IgD-negative memory B cell (primary cell): ENCODE measurements at regions not wholly inside any gene's neighbourhood (a gene's known extent, or its start where the extent isn't known, plus 50 kb on each side); places are given as distances from the start of the nearest gene placed in this dataset.

Experiments
- H3K27ac Mint-ChIP-seq, 3 donors: one replicate each; pipeline ENCODE4 v1.8.0; 2020 to 2022; ENCODE audit warnings: mild to moderate bottlenecking in 3 of 3, mixed read lengths in 3 of 3, moderate library complexity in 1 of 3
- H3K27me3 Mint-ChIP-seq: one replicate; pipeline ENCODE4 v1.8.0; 2021; ENCODE audit warnings: mixed read lengths
- H3K36me3 Mint-ChIP-seq: one replicate; pipeline ENCODE4 v1.8.0; 2020; ENCODE audit warnings: mild to moderate bottlenecking, mixed read lengths
- H3K4me1 Mint-ChIP-seq, 3 donors: one replicate each; pipeline ENCODE4 v1.8.0; 2020 to 2022; ENCODE audit warnings: mixed read lengths in 3 of 3, mild to moderate bottlenecking in 1 of 3
- H3K4me3 Mint-ChIP-seq, 4 donors: one replicate each; pipeline ENCODE4 v1.8.0; 2020 to 2022; ENCODE audit warnings: mild to moderate bottlenecking in 4 of 4, mixed read lengths in 4 of 4, moderate library complexity in 3 of 4
- H3K9me3 Mint-ChIP-seq, 3 donors: one replicate each; pipeline ENCODE4 v1.8.0; 2020 to 2021; ENCODE audit warnings: mixed read lengths in 3 of 3, mild to moderate bottlenecking in 1 of 3

DNA sequence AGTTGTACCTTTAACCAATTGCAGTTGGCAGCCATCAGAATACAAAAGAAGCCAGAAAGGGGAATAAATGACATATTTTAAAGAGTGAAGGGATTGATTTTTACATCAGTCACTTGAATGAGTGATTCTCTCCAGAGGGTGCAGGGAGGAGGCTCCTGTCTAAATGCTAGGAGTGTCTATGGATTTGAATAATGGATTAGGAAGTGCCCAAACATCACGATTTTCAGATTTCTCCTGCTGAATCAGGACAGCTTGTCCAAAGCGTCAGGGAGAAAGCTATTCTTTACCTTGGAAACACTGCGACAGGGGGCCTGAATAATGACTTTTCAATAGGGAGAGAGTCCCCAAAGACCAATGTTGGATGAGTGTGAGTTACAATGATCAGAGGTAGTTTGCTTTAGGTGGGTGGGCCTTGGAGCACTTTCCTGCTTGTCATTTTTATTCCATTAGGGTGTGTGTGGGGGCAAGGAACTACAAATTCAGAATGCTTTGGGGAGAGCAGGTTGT is 735.5 kb downstream of the KCNA4 start:
- H3K27me3 Mint-ChIP-seq, result no peaks in the 10 kb centered on the region
- no peaks in the 10 kb centered on the region for H3K4me1 Mint-ChIP-seq
- peaks cover 0 to 5% (median 4%) of the 10 kb centered on the region in 3 donors for H3K9me3 Mint-ChIP-seq
- no peak overlapping the region for H3K27ac Mint-ChIP-seq
- no peaks in the 10 kb centered on the region for H3K36me3 Mint-ChIP-seq
- no peak overlapping the region for H3K4me3 Mint-ChIP-seq

DNA sequence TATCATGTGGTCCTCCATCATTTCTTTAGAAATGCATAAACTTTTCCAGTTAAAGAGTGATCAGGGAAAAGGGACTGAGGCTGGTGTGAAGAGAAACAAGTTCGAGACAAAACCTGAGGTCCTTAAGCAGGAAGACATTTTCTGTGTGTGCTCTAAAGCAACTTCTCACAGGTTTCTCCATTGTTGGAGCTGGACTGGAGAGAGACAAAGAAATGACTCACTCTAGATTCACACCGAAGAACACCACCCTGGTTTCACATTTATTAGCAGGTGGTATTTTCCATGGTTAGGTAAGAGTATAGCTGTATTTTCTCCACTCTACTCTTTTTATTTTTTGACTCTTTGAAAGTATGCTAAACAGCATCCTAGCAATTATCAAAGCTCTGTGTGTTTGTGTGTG is 736.4 kb downstream of the KCNA4 start:
- Mint-ChIP-seq H3K36me3 (no peaks in the 10 kb centered on the region), H3K4me3 (no peak overlapping the region), H3K9me3 (peaks cover 0 to 5% (median 4%) of the 10 kb centered on the region in 3 donors), H3K27ac (no peak overlapping the region), H3K27me3 (no peaks in the 10 kb centered on the region), H3K4me1 (no peaks in the 10 kb centered on the region)

DNA sequence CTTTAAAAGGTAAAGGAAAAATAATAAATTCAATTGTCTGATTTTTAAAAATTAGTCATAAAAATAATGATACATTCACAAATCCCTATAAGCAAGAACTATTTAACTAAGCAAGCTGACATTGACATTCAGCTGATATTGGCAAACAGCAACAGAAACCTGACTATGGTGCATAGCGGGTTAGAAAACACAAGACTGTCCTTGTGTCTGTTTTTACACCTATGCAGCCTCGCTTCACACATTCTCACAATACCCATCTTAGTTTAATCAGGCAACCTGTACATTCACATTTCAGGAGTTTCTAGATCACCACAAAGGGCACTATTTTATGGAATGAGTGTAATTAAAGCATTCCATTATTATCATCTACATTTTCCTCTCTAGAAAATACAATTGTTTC is 737.1 kb downstream of the KCNA4 start:
- H3K4me1 Mint-ChIP-seq, result no peaks in the 10 kb centered on the region
- peaks cover 0 to 7% (median 4%) of the 10 kb centered on the region in 3 donors for H3K9me3 Mint-ChIP-seq
- H3K27ac Mint-ChIP-seq, result no peak overlapping the region

DNA sequence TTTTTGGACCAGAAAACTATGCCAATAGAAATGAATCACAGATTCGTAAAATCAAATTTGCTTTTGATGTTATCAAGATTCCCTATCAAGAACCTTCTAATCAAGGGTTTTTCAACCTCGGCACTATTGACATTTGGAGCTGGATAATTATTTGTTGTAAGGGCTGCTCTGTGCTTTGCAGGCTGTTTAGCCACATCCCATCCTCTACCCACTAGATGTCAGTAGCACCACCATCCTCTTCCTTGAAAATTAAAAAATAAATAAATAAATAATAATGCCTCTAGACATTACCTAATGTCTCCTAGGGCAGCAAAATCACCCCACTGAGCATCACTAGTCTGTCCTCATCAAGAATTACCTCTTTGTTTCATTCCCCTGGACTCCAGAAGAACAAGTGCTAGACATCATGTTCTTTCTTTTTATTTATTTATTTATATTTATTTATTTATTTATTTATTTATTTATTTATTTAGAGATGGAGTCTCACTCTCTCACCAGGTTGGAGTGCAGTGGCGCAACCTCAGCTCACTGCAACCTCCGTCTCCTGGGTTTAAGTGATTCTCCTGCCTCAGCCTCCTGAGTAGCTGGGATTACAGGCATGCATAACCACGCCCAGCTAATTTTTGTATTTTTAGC is 744.7 kb downstream of the KCNA4 start:
- Mint-ChIP-seq H3K9me3 (peaks cover 0 to 2% (median 0%) of the 10 kb centered on the region in 3 donors), H3K36me3 (peaks cover 1% of the 10 kb centered on the region), H3K4me1 (no peaks in the 10 kb centered on the region), H3K27ac (no peak overlapping the region), H3K4me3 (no peak overlapping the region), H3K27me3 (no peaks in the 10 kb centered on the region)

More for the DNA sequence above, 737.1 kb downstream of the KCNA4 start:
- H3K36me3 Mint-ChIP-seq, result peaks cover 1% of the 10 kb centered on the region
- H3K4me3 Mint-ChIP-seq, result no peak overlapping the region
- H3K27me3 Mint-ChIP-seq, result no peaks in the 10 kb centered on the region

DNA sequence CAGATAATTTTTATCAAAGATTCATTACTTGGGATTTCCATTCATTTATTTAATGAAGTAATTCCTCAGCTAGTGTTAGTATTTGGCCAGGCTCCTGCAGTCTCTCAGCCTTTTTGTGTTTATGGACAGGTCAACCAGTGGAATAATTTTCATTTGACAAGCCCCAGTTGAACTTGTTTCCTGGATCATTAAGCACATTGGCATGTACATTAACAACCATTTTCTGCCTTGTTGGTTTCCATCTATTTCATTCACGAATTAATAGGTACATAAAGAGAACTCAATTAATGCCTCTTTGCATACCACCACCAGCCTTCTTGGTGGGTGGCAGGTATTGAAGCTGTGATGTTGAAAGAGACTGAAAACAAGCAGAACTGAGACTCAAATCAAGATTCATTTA is 745.2 kb downstream of the KCNA4 start:
- Mint-ChIP-seq H3K4me1 (no peaks in the 10 kb centered on the region), H3K36me3 (peaks cover 1% of the 10 kb centered on the region), H3K27me3 (no peaks in the 10 kb centered on the region), H3K27ac (no peak overlapping the region), H3K9me3 (peaks cover 0 to 2% (median 0%) of the 10 kb centered on the region in 3 donors), H3K4me3 (no peak overlapping the region)

DNA sequence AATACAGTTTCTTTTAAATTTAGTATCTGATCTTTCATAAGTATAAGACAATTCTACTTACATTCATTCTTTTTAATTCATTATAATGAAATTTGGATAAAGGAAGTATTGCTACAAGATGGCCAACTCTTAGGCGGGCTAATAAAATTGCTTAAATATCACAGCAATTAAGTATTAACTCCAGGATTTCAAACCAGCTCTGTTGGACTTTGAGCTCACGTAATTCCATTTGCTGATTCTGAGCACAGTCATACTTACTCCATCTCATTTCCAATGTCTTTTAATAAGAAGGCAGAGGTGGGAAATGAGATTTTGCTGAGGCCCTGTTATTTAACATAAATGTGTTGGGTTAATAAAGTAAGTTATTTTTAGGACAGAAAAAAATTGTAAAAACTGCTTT is 748.1 kb downstream of the KCNA4 start:
- H3K27me3 Mint-ChIP-seq, result no peaks in the 10 kb centered on the region
- no peaks in the 10 kb centered on the region for H3K4me1 Mint-ChIP-seq

DNA sequence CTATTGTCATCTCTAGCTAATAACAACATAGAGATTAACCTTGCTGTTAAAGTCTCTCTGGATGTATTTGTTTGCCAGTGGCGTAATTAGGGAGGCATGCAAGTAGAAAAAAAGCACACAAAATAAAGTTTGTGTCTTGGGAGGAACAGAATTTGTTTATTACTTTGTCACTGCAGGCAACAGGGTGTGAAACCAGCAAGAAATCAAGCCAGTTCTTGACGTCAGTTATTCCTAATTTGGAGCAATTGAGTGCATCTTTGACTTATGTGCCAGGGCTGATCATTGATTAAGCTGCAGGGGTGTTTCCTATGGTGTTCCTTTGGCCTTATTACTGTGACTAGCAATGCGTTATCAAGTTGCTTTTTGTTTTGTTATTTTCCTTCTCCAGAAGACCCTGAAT is 751.0 kb downstream of the KCNA4 start:
- no peaks in the 10 kb centered on the region for H3K36me3 Mint-ChIP-seq
- no peaks in the 10 kb centered on the region for H3K9me3 Mint-ChIP-seq
- H3K27me3 Mint-ChIP-seq, result no peaks in the 10 kb centered on the region
- no peaks in the 10 kb centered on the region for H3K4me1 Mint-ChIP-seq
- H3K27ac Mint-ChIP-seq, result no peak overlapping the region
- no peak overlapping the region for H3K4me3 Mint-ChIP-seq

More for the DNA sequence above, 748.1 kb downstream of the KCNA4 start:
- no peaks in the 10 kb centered on the region for H3K36me3 Mint-ChIP-seq
- H3K9me3 Mint-ChIP-seq, result no peaks in the 10 kb centered on the region
- H3K27ac Mint-ChIP-seq, result no peak overlapping the region
- no peak overlapping the region for H3K4me3 Mint-ChIP-seq

DNA sequence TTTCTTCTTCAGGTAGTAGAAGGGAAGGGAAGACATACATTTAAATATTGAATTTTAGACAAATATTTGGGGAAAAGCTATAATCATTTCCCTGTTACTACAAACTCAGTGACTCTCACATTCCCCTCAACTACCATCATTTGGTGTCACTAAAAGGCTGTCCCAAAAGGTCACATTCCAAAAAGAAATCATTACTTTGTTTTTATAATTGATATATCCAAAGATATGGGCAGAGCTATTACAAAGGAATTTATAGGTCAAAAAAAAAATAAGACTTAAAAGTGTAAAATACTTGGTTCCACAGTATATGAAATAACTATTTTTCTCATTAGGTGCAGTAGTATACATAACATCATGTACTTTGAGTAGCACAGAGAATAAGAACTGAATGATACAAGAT is 751.4 kb downstream of the KCNA4 start:
- H3K9me3 Mint-ChIP-seq, result no peaks in the 10 kb centered on the region
- no peaks in the 10 kb centered on the region for H3K4me1 Mint-ChIP-seq
- no peak overlapping the region for H3K4me3 Mint-ChIP-seq
- no peak overlapping the region for H3K27ac Mint-ChIP-seq
- no peaks in the 10 kb centered on the region for H3K36me3 Mint-ChIP-seq
- H3K27me3 Mint-ChIP-seq, result no peaks in the 10 kb centered on the region

DNA sequence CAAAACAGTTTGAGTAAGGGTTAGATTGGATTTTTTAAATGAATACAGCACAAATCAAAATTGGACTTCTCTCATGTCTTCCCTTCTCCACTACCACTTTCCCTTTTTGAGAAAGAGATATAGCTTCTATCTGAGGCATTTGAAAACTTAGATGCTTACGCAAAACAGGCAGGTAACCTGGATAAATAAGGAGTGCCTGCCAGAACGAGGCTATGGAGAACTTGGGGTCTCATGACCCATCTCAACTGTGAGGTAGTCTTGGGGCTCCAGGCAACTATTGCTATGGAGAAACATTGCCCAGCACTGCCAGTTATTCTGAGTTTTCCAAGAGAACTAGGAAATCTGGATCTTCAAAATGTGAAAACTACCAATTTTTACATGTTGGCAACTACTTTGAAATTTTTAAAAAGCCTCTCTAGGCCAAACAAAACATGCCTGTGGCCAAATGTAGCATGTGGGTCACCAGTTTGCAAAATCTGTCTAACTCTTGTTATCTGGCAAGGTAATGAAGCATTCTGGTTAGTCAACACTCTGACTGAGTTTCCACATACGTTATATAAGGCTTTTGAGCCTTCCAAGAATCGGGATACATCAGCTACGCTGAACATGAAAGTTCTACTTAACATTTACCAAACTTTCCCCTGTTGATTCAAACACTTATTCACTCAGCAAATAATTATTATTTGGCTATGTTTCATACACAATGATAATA is 752.7 kb downstream of the KCNA4 start:
- Mint-ChIP-seq H3K4me3 (no peak overlapping the region), H3K27me3 (no peaks in the 10 kb centered on the region), H3K27ac (no peak overlapping the region), H3K4me1 (no peaks in the 10 kb centered on the region), H3K36me3 (no peaks in the 10 kb centered on the region), H3K9me3 (peaks cover 0 to 3% (median under 1%) of the 10 kb centered on the region in 3 donors)

DNA sequence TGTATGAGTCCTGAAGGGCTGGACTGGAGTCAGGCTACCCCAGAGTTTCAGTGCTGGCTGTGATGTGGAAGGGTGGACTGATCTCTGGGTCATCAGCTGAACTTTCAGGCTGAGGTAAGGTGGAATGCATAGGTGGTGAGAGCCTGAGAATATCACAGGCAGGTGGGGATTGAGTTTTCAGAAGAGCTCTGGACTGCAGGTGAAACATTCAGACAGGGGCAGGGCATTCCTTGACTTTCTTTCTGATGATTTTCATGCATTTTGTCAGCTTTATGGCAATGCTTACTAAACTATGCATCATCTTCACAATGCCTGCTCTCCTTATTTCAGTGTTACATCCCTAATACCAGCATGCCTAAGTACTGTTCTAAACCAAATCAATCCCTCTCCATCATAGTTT is 755.0 kb downstream of the KCNA4 start:
- Mint-ChIP-seq H3K9me3 (peaks cover 0 to 13% (median 7%) of the 10 kb centered on the region in 3 donors), H3K27ac (no peak overlapping the region), H3K27me3 (no peaks in the 10 kb centered on the region), H3K4me3 (no peak overlapping the region), H3K36me3 (no peaks in the 10 kb centered on the region), H3K4me1 (no peaks in the 10 kb centered on the region)

DNA sequence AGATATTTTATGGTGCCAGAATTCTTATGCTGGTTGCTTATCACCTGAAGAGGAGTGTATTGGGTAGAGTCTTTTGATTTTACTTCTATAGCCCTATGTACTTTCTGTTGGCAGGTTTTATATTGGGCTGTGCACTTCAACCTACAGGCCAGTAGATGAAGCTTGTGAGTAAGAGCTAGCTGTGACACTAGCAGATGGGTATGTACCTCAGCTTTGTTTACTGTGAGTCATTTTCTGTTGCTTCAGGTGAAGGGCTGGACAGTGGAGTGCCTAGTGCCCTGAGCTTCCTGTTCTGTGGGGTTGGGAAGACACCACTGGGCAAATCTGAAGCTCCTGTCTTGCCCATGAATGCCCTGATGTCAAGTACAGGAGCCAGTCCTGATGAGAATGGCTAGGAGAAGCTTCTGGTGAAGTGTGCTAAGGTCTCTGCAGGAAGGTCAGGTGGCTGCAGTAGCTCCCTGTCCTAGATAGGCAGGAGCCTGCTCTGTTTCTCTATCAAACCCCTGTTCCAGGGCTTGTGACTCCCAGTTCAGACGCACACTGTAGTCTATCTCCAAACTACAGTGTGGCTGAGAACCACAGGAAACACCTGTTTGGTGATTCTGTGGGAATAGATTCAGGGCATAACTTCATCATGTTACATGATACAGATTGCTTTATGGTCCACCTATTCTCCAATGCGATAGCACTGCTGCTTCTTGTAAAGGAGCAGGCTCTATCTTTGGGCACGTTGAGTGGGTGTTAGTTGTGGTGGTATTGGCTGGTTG is 755.7 kb downstream of the KCNA4 start:
- Mint-ChIP-seq H3K27me3 (no peaks in the 10 kb centered on the region), H3K27ac (no peak overlapping the region), H3K4me1 (peaks cover 0 to 1% (median 0%) of the 10 kb centered on the region in 3 donors), H3K9me3 (peaks cover 0 to 13% (median 7%) of the 10 kb centered on the region in 3 donors), H3K4me3 (no peak overlapping the region), H3K36me3 (no peaks in the 10 kb centered on the region)

DNA sequence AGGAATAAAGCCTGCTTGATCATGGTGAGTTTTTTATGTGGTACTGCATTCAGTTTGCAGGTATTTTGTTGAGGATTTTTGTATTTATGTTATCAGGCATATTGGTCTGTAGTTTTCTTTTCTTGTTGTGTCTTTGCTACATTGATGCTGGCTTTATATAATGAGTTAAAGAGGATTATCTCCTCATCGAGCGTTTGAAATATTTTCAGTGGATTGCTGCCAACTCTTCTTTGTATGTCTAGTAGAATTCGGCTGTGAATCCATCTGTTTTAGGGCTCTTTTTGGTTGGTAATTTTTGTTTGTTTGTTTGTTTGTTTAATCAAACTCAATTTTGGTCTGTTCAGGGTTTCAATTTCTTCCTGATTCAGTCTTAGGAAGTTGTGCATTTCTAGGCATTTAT is 758.4 kb downstream of the KCNA4 start:
- no peak overlapping the region for H3K27ac Mint-ChIP-seq
- peaks cover 0 to 1% (median 0%) of the 10 kb centered on the region in 3 donors for H3K4me1 Mint-ChIP-seq
- no peaks in the 10 kb centered on the region for H3K36me3 Mint-ChIP-seq
- no peaks in the 10 kb centered on the region for H3K27me3 Mint-ChIP-seq
- peaks cover 0 to 13% (median 7%) of the 10 kb centered on the region in 3 donors for H3K9me3 Mint-ChIP-seq
- no peak overlapping the region for H3K4me3 Mint-ChIP-seq

DNA sequence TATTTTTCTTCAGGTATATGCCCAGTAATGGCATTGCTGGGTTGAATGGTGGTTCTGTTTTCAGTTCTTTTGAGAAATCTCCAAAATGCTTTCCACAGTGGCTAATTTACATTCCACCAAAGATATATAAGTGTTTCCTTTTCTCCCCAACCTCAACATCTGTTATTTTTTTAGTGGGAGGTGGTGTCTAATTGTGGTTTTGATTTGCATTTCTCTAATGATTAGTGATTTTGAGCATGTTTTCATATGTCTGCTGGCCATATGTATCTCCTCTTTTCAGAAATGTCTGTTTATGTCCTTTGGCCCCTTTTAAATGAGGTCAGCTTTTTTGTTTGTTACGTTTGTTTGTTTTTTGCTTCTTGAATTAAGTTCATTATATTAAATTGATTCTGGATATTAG is 760.2 kb downstream of the KCNA4 start:
- Mint-ChIP-seq H3K27me3 (no peaks in the 10 kb centered on the region), H3K36me3 (no peaks in the 10 kb centered on the region), H3K27ac (no peak overlapping the region), H3K4me3 (no peak overlapping the region), H3K4me1 (peaks cover 0 to 1% (median 0%) of the 10 kb centered on the region in 3 donors), H3K9me3 (peaks cover 2 to 19% (median 7%) of the 10 kb centered on the region in 3 donors)

DNA sequence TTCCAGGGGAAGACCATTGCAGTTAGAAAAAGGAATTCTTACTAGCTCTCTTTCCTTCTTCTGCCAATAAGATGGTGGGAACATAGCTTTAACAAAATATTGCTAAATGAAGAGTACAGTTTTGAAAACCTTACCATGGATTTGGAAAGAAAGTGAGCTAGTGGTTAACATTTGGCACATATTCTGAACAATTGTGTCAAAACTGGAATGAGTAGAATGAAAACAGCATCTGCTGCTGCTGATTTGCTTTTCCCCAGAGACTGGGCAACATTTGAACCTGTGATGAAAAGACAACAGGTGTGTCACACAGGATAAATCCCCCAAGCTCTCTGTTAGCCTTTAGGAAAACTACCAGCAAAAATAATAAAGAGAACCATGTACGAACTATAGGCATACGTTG is 761.4 kb downstream of the KCNA4 start:
- Mint-ChIP-seq H3K27me3 (no peaks in the 10 kb centered on the region), H3K4me1 (peaks cover 0 to 1% (median 0%) of the 10 kb centered on the region in 3 donors), H3K36me3 (no peaks in the 10 kb centered on the region), H3K27ac (no peak overlapping the region), H3K9me3 (peaks cover 2 to 19% (median 7%) of the 10 kb centered on the region in 3 donors), H3K4me3 (no peak overlapping the region)

DNA sequence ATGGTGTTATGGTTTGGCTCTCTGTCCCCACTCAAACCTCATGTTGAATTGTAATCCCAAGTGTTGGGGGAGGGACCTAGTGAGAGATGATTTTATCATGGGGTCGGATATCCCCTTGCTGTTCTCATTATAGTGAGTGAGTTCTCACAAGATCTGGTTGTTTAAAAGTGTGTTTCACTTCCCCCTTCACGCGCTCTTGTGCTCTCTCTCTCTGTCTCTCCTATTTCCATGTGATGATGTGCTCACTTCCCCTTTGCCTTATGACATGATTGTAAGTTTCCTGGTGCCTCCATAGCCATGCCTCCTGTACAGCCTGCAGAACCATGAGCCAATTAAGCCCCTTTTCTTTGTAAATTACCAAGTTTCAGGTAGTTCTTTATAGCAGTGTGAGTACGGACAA is 765.1 kb downstream of the KCNA4 start:
- no peak overlapping the region for H3K27ac Mint-ChIP-seq
- no peaks in the 10 kb centered on the region for H3K27me3 Mint-ChIP-seq

More for the DNA sequence above, 765.1 kb downstream of the KCNA4 start:
- H3K4me3 Mint-ChIP-seq, result no peak overlapping the region
- no peaks in the 10 kb centered on the region for H3K36me3 Mint-ChIP-seq
- peaks cover 3 to 6% (median 4%) of the 10 kb centered on the region in 3 donors for H3K9me3 Mint-ChIP-seq
- peaks cover 0 to 1% (median 0%) of the 10 kb centered on the region in 3 donors for H3K4me1 Mint-ChIP-seq
